ENCODE measurements at regions not wholly inside any gene's neighbourhood (a gene's known extent, or its start where the extent isn't known, plus 50 kb on each side); places are given as distances from the start of the nearest gene placed in this dataset.

DNA sequence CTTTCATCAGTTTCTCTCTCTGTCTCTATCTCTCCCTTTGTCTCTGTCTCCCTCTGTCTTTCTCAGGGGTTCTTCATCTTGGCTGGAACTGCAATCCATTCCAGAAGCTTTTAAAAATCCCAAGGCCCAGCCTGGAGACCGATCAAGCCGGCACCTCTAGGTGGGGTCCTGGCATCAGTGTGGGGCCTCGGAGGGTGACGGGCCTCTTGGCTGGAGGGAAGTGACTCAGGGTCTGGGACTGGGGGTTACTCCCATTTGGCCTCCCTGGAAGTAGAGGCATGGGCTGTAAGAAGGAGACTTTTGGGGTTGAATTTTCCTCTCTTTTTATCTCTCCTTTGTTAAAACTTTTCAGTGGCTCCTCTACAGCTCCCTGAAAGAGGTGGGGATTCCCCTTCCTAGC lies 52.8 kb upstream of the OTOF start:
- no peak for DNase-seq

DNA sequence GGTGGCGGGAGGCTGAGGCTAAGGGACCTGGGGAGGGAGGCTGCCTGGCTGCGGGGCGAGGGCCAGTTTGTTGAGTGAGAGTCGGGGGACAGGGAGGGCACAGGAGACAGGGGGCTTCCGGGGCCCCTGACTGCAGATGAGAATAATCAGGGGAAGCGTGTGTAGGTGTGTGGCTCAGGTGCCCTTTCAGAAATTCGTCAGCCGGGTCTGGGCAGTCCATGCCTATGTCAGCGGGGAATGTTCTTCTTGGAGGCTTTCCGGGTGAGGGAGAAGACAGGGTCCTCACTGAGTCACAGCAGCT lies 52.3 kb upstream of the OTOF start:
- peak in 1 of 5 donors; percentile 8 for DNase-seq

DNA sequence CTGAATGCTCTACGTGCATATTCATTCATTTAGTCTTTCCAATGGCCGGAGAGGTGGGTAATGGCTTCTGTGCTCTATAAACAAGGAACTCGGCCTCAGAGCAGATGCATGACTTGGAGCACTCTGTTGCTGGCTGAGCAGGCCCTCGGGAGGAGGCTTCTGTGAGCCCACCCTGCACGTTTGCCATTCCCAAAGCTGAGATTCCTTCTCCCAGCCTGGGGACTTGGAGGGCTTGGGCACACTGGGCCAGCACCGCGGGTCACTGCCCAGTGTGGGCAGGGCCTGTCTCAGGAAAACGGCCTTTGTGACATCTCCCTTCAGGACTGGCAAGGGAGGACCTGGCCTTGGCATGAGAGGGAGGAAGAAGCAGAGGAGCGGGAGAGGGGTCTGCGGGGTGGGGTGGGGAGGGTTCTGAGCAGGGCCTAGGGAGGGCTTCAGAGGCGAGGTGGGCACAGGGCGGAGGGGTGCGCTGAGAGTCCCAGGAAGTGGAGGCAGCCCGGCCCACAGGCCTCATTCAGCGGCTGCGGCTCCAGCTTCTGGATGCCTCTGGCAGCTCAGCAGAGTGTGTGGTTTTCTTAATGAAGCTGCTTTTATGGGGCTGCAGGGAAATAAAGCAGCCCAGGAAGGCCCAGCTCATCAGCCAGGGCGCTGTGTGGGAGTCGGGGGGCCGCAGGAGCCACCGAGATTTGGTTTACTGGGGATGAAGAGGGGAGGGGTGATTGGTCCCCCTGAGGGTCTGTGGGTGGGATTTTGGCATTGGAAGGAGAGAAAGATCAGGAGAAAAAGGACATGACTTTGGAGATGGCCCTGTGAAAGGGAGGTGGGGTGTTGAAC lies 51.7 kb upstream of the OTOF start:
- DNase-seq = peak in 1 of 5 donors; percentile 2

DNA sequence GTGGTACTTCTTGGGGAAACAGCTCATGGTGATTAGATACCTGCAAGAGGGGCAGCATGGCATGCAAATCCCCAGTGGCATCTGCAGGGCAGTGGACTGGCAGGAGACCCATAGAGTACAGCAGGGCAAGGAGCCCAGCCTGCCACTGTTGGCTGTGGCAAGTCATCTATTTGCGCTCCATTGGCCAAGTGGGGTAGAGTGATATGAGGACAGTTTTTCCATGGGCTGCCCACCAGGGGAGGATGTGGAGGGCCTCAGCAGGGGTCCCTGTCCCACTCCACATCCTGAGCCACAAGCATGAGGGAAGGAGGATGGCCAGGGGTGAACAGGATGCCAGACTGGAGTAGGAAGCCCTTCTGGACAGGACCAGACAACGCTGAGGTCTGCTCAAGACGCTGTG lies 50.9 kb upstream of the OTOF start:
- DNase-seq = no peak

DNA sequence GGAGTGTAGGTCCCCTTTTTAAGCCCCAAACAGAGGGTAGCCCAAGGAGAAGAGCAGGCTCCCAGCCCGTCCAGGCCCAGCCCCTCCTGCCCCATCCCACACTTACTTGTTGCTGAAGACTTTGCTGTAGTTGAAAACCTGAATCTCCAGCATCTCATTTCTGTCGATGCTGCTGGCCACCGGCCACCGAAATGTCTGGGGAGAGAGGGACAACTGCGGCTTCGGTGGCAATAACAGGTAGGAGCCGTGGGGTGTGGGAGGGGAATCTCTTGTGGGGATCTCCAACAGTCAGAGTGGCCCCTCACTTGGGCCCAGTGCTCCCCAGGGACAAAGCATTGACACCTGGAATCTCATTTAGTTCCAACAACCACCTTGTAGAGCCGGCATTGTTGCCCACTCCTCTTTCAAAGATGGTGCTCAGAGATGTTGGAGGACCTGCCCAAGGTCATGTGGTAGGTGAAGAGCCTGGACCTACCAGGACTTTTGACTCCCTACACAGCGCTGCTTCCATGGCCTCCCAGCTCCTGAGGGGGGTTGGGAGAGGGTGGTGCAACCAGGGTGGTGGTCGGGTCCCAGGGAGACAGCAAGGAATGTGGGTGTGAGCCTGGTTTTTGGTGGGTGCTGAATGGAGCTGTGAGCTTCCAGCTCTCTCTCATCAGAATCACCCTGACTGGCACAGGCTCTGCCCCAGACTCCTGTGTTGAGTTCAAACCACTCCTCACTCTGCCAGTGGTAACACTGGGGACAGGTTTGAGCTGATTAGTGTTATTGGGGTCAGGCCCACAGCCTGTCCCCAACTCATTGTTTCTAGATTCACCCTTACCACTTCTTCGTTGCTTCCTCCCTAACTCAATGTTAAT lies 50.0 kb upstream of the OTOF start:
- peak in 1 of 5 donors; percentile 3 for DNase-seq
